ENCODE measurements at regions not wholly inside any gene's neighbourhood (a gene's known extent, or its start where the extent isn't known, plus 50 kb on each side); places are given as distances from the start of the nearest gene placed in this dataset.
"Not testable (repeated sequence)": the region's sequence is repeated elsewhere in the genome, so short reads cannot be mapped to it uniquely, and the experiment has no call there.

- Mint-ChIP-seq H3K4me1 (peaks cover 0 to 2% (median 0%) of the 10 kb centered on the region in 4 donors), H3K27me3 (peaks cover 4 to 14% (median 7%) of the 10 kb centered on the region in 5 donors), H3K36me3 (no peaks in the 10 kb centered on the region), H3K27ac (no peak overlapping the region), H3K9me3 (no peaks in the 10 kb centered on the region), H3K4me3 (no peak overlapping the region)
- POLR2A ChIA-PET, result no interaction called here
- ATAC-seq (peak in 1 of 2 donors; percentile 36), DNase-seq (peak in 3 of 10 donors; percentile 0 to 7 (median 4))
Measured at GRCh38 chr10:6838118-6838517, 258.0 kb upstream of the PRKCQ start.

- Mint-ChIP-seq H3K27ac (no peak overlapping the region), H3K4me3 (no peak overlapping the region), H3K4me1 (no peaks in the 10 kb centered on the region), H3K36me3 (no peaks in the 10 kb centered on the region), H3K9me3 (no peaks in the 10 kb centered on the region), H3K27me3 (peaks cover under 1 to 22% (median 2%) of the 10 kb centered on the region in 5 donors)
- no peak for ATAC-seq
- POLR2A ChIA-PET, result no interaction called here
- no peak for DNase-seq
Measured at GRCh38 chr10:6833458-6834011, 253.5 kb upstream of the PRKCQ start.

DNA sequence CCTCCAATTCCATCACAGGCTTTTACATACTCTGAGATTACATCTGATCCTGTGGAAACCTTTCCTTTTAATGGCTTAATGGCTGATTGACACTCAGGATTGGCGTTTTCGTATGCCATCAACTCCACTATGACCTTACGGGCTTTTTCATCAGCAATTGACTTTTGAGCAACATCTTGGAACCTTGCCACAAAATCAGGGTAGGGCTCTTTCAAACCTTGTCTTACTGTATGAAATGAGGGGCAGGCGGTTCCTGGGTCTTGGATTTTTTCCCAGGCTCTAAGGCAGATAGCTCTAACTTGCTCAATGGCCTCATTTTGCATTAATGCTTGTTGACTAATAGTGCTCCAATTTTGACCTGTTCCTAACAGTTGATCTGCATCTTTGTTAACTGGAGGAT, 250.9 kb upstream of the PRKCQ start:
- ATAC-seq, H3K36me3 Mint-ChIP-seq, DNase-seq, POLR2A ChIA-PET, H3K9me3 Mint-ChIP-seq, H3K4me1 Mint-ChIP-seq, H3K27ac Mint-ChIP-seq, H3K4me3 Mint-ChIP-seq: not testable (repeated sequence)
- H3K27me3 Mint-ChIP-seq, result peaks cover 0 to 22% (median 2%) of the 10 kb centered on the region in 5 donors

DNA sequence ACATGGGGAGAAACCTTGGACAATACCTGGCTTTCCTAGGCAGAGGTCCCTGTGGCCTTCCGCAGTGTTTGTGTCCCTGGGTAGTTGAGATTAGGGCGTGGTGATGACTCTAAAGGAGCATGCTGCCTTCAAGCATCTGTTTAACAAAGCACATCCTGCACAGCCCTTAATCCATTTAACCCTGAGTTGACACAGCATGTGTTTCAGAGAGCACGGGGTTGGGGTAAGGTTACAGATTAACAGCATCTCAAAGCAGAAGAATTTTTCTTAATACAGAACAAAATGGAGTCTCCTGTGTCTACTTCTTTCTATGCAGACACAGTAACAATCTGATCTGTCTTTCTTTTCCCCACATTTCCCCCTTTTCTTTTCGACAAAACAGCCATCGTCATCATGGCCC, 244.7 kb upstream of the PRKCQ start:
- H3K9me3 Mint-ChIP-seq, H3K4me3 Mint-ChIP-seq, H3K27ac Mint-ChIP-seq, DNase-seq, H3K4me1 Mint-ChIP-seq, POLR2A ChIA-PET, ATAC-seq, H3K36me3 Mint-ChIP-seq: not testable (repeated sequence)
- peaks cover 4 to 10% (median 7%) of the 10 kb centered on the region in 5 donors for H3K27me3 Mint-ChIP-seq

DNA sequence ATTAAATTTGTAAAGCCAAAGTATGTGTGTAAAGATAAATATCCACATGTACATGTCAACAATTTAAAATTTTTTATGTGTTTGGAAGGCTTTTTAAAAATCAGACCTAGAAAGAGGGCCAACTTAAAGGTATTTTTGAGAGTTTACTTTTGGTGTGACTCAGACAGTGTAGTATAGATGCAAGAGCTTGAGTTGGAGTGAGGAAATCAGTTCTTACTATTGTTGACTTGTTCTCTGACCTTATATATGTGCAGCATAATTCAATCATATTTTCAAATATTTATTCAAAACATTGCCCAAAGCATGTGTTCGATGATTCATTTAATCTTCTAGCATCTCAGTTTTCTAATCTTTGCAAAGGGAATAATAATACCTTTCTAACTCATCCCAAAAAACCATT, 243.7 kb upstream of the PRKCQ start:
- Mint-ChIP-seq H3K4me1 (no peaks in the 10 kb centered on the region), H3K9me3 (no peaks in the 10 kb centered on the region), H3K36me3 (no peaks in the 10 kb centered on the region), H3K4me3 (no peak overlapping the region), H3K27ac (no peak overlapping the region), H3K27me3 (peaks cover 6 to 21% (median 13%) of the 10 kb centered on the region in 5 donors)
- ATAC-seq (no peak), DNase-seq (no peak)
- POLR2A ChIA-PET, result no interaction called here

GRCh38 chr10:6819301-6819700, 239.2 kb upstream of the PRKCQ start:
- H3K4me1 Mint-ChIP-seq, result no peaks in the 10 kb centered on the region
- H3K36me3 Mint-ChIP-seq, result no peaks in the 10 kb centered on the region
- DNase-seq, result no peak
- no peak overlapping the region for H3K4me3 Mint-ChIP-seq
- no peak for ATAC-seq
- H3K27ac Mint-ChIP-seq, result no peak overlapping the region
- no peaks in the 10 kb centered on the region for H3K9me3 Mint-ChIP-seq
- H3K27me3 Mint-ChIP-seq, result peaks cover 10 to 35% (median 19%) of the 10 kb centered on the region in 5 donors
- POLR2A ChIA-PET, result no interaction called here

- POLR2A ChIA-PET, result no interaction called here
- no peaks in the 10 kb centered on the region for H3K36me3 Mint-ChIP-seq
- H3K27me3 Mint-ChIP-seq, result peaks cover 10 to 35% (median 20%) of the 10 kb centered on the region in 5 donors
- no peak overlapping the region for H3K27ac Mint-ChIP-seq
- no peak for ATAC-seq
- DNase-seq, result no peak
- H3K9me3 Mint-ChIP-seq, result no peaks in the 10 kb centered on the region
- H3K4me1 Mint-ChIP-seq, result no peaks in the 10 kb centered on the region
- H3K4me3 Mint-ChIP-seq, result no peak overlapping the region
Measured at GRCh38 chr10:6817770-6818169, 237.7 kb upstream of the PRKCQ start.

DNA sequence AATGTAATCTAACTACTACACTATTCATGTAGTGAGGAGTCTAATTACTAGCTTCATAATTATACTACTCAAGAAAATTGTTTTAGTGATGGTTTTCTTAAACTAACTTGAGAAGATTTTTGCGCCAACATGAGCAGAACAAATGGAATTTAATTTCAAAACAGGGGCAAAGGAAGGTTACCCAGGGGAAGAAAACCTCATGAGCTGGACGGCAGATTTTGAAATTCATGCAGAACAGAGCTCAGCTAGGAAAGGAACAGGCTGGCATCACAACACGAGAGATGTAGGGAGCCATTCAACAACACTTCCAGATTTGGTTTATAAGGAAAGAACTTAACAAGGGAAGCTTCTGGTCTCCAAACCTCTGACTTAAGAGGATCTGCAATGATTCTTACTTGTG, 235.3 kb upstream of the PRKCQ start:
- POLR2A ChIA-PET, result no interaction called here
- peaks cover 24 to 43% (median 40%) of the 10 kb centered on the region in 5 donors for H3K27me3 Mint-ChIP-seq
- no peaks in the 10 kb centered on the region for H3K4me1 Mint-ChIP-seq
- ATAC-seq (no peak), DNase-seq (no peak)
- H3K36me3 Mint-ChIP-seq, result peaks cover 0 to 8% (median 0%) of the 10 kb centered on the region in 3 donors
- peaks cover 0 to 12% (median 0%) of the 10 kb centered on the region in 9 donors for H3K9me3 Mint-ChIP-seq
- H3K27ac Mint-ChIP-seq, result no peak overlapping the region
- H3K4me3 Mint-ChIP-seq, result no peak overlapping the region

DNA sequence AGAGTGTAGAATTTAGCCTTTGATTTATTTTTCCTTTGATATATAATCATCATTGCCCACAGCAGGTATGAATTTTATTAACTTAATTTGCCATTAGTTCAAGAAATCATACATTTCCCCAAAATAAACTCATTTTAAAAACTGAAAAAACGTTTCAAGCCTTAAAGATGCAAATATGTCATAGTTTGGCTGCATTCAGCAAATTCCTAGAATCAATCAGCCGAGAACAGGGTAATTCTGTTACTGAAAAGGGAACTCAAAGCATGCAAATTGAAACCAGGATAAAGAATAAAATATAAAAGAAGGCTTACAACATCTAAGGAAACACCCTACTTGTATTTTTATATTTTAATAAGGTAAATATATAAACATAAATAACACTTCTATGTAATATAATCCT, 233.8 kb upstream of the PRKCQ start:
- DNase-seq (no peak), ATAC-seq (no peak)
- H3K9me3 Mint-ChIP-seq, result peaks cover 0 to 17% (median 0%) of the 10 kb centered on the region in 9 donors
- H3K4me3 Mint-ChIP-seq, result no peak overlapping the region
- POLR2A ChIA-PET, result no interaction called here
- no peaks in the 10 kb centered on the region for H3K4me1 Mint-ChIP-seq
- H3K27ac Mint-ChIP-seq, result no peak overlapping the region
- peaks cover 19 to 33% (median 31%) of the 10 kb centered on the region in 5 donors for H3K27me3 Mint-ChIP-seq
- peaks cover 0 to 14% (median 0%) of the 10 kb centered on the region in 3 donors for H3K36me3 Mint-ChIP-seq

GRCh38 chr10:6813306-6813705, 233.2 kb upstream of the PRKCQ start:
- DNase-seq (no peak), ATAC-seq (no peak)
- no peak overlapping the region for H3K27ac Mint-ChIP-seq
- H3K36me3 Mint-ChIP-seq, result peaks cover 0 to 18% (median 0%) of the 10 kb centered on the region in 3 donors
- H3K4me1 Mint-ChIP-seq, result no peaks in the 10 kb centered on the region
- peaks cover 15 to 35% (median 26%) of the 10 kb centered on the region in 5 donors for H3K27me3 Mint-ChIP-seq
- H3K9me3 Mint-ChIP-seq, result peaks cover 0 to 21% (median 0%) of the 10 kb centered on the region in 9 donors
- POLR2A ChIA-PET, result no interaction called here
- no peak overlapping the region for H3K4me3 Mint-ChIP-seq

GRCh38 chr10:6811153-6811552, 231.1 kb upstream of the PRKCQ start:
- Mint-ChIP-seq H3K4me1 (no peaks in the 10 kb centered on the region), H3K4me3 (no peak overlapping the region), H3K27me3 (peaks cover 15 to 29% (median 22%) of the 10 kb centered on the region in 5 donors), H3K27ac (no peak overlapping the region), H3K36me3 (peaks cover 0 to 18% (median 0%) of the 10 kb centered on the region in 3 donors), H3K9me3 (peaks cover 0 to 29% (median 0%) of the 10 kb centered on the region in 9 donors)
- ATAC-seq (no peak), DNase-seq (no peak)
- POLR2A ChIA-PET, result no interaction called here

DNA sequence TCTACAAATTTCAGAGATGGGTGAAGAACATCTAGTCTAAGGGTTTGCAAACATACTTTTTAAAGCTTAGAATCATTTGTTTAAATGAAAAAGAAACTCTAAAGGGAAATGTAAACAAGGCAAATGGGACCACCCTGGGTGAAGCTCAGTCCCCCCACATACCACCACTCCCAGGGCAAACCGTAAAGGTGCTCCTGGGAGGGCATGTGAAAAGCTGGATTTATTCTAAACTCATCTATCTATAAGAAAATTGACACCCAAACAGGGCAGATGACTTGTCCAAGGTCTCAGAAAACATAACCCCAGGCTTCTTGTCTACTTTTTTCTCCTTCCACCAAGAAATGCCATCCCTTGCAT, 223.3 kb upstream of the PRKCQ start:
- no peak for DNase-seq
- no peak overlapping the region for H3K4me3 Mint-ChIP-seq
- H3K27me3 Mint-ChIP-seq, result peaks cover 0 to 17% (median 3%) of the 10 kb centered on the region in 5 donors
- peaks cover 0 to 8% (median 0%) of the 10 kb centered on the region in 9 donors for H3K9me3 Mint-ChIP-seq
- POLR2A ChIA-PET, result no interaction called here
- peaks cover 0 to 2% (median 0%) of the 10 kb centered on the region in 4 donors for H3K4me1 Mint-ChIP-seq
- no peak overlapping the region for H3K27ac Mint-ChIP-seq
- no peaks in the 10 kb centered on the region for H3K36me3 Mint-ChIP-seq
- no peak for ATAC-seq

DNA sequence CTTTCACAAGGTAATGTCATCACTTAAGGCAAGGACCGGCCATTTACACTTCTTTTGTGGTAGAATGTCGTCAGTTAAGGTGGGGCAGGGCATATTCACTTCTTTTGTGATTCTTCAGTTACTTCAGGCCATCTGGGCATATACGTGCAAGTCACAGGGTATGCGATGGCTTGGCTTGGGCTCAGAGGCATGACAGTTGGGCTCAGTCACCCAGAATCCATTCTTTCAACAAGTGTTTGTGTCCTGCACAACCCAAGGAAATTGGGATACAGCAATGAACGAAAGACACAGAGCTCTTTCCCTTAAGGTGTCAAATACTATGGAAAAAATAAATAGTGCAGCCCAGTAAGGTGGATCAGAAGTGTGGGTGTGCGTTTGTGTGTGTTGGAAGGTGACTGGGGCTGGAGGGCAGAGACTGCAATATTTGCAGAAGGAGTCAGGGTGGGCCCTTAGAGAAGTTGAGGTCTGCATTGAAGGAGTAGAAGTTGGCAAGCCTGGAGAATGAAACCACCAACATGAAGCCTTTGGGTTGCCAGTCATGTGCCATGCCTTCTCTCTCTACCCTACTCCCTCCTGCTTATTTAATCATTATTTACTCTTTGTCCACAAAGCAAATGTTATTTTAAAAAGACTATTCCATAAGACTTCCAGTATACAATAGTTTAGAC, 222.8 kb upstream of the PRKCQ start:
- Mint-ChIP-seq H3K9me3 (peaks cover 0 to 8% (median 0%) of the 10 kb centered on the region in 9 donors), H3K27me3 (peaks cover 0 to 17% (median 3%) of the 10 kb centered on the region in 5 donors), H3K36me3 (no peaks in the 10 kb centered on the region), H3K4me1 (peaks cover 0 to 2% (median 0%) of the 10 kb centered on the region in 4 donors), H3K27ac (no peak overlapping the region), H3K4me3 (no peak overlapping the region)
- DNase-seq (no peak), ATAC-seq (no peak)
- POLR2A ChIA-PET, result no interaction called here

GRCh38 chr10:6796231-6796630, 216.2 kb upstream of the PRKCQ start:
- POLR2A ChIA-PET, result no interaction called here
- Mint-ChIP-seq H3K36me3 (no peaks in the 10 kb centered on the region), H3K27ac (no peak overlapping the region), H3K27me3 (peaks cover 0 to 6% (median 4%) of the 10 kb centered on the region in 5 donors), H3K4me1 (no peaks in the 10 kb centered on the region), H3K9me3 (no peaks in the 10 kb centered on the region), H3K4me3 (no peak overlapping the region)
- no peak for ATAC-seq
- no peak for DNase-seq

Data from naive thymus-derived CD8-positive, alpha-beta T cell (primary cell).